IMR-90 (cell line): ENCODE measurements at regions not wholly inside any gene's neighbourhood (a gene's known extent, or its start where the extent isn't known, plus 50 kb on each side); places are given as distances from the start of the nearest gene placed in this dataset.

Source experiments
- ATAC-seq: fragments of 200-7000 bp; cut with Tn5 transposase; 2 replicates; pipeline ENCODE4 v1.9.1; 2020; ENCODE audit warnings: low read depth, mild to moderate bottlenecking, moderate library complexity
- BruUV-seq: library from RNA; stranded (reverse); fragments of 400-500 nt; replicated peaks from 2 replicates; lab custom pipeline; 2021; lab: Mats Ljungman, UMichigan
- CTCF ChIA-PET: fragments of 300-600 bp; formaldehyde crosslinking; extraction: SDS; loops from one replicate; lab custom pipeline; 2021; ENCODE audit warnings: antibody characterized with exemption; lab: Yijun Ruan, JAX
- POLR2A ChIA-PET: fragments of 300-600 bp; sonication (Branson Sonifier 250); formaldehyde crosslinking; loops from one replicate; lab custom pipeline; 2022; ENCODE audit warnings: antibody characterized with exemption; ENCODE audit not compliant: unreplicated experiment; lab: Charles Lee
- DNase-seq: peaks from one replicate; pipeline ENCODE4 v3.0.0; 2013
- H2AFZ ChIP-seq: replicated peaks from 2 replicates; pipeline ENCODE3; 2013; ENCODE audit warnings: low read length, mild to moderate bottlenecking; ENCODE audit not compliant: poor library complexity
- H2AK5ac ChIP-seq: 2 replicates; pipeline ENCODE4 v1.6.1; 2013; ENCODE audit warnings: low read depth, low read length, inconsistent platforms
- H2AK9ac ChIP-seq: replicated peaks from 2 replicates; pipeline ENCODE3; 2013; ENCODE audit warnings: mild to moderate bottlenecking, low read depth, low read length, moderate library complexity; ENCODE audit not compliant: poor library complexity
- H2BK120ac ChIP-seq: 2 replicates; pipeline ENCODE4 v1.6.1; 2013; ENCODE audit warnings: low read depth, low read length, inconsistent platforms
- H2BK15ac ChIP-seq: 3 replicates; pipeline ENCODE4 v1.6.1; 2013; ENCODE audit warnings: low read depth, low read length, inconsistent platforms
- H2BK20ac ChIP-seq: 2 replicates; pipeline ENCODE4 v1.6.1; 2013; ENCODE audit warnings: low read depth, mild to moderate bottlenecking, inconsistent platforms, low read length, moderate library complexity
- H2BK5ac ChIP-seq: 2 replicates; pipeline ENCODE4 v1.6.1; 2013; ENCODE audit warnings: mild to moderate bottlenecking, low read depth, low read length, inconsistent platforms; ENCODE audit not compliant: poor library complexity, severe bottlenecking
- H3K14ac ChIP-seq: replicated peaks from 2 replicates; pipeline ENCODE4 v1.6.1; 2013; ENCODE audit warnings: low read depth, low read length, inconsistent platforms
- H3K18ac ChIP-seq: 2 replicates; pipeline ENCODE4 v1.6.1; 2013; ENCODE audit warnings: low read depth, low read length, control low read depth
- H3K23ac ChIP-seq: 2 replicates; pipeline ENCODE4 v1.6.1; 2013; ENCODE audit warnings: low read depth, low read length, inconsistent platforms
- H3K27ac ChIP-seq: 2 replicates; pipeline ENCODE4 v1.5.1; 2013; ENCODE audit warnings: mild to moderate bottlenecking, control low read depth, low read length; ENCODE audit not compliant: insufficient read depth
- H3K27me3 ChIP-seq: 2 replicates; pipeline ENCODE4 v1.6.1; 2013; ENCODE audit warnings: low read length; ENCODE audit not compliant: control insufficient read depth, insufficient read depth
- H3K36me3 ChIP-seq: 2 replicates; pipeline ENCODE4 v1.6.1; 2013; ENCODE audit warnings: low read length, mixed read lengths; ENCODE audit not compliant: control insufficient read depth, insufficient read depth
- H3K4ac ChIP-seq: 2 replicates; pipeline ENCODE4 v1.6.1; 2013; ENCODE audit warnings: low read depth, low read length, inconsistent platforms
- H3K4me1 ChIP-seq: 2 replicates; pipeline ENCODE4 v1.6.1; 2013; ENCODE audit warnings: low read length, mixed read lengths; ENCODE audit not compliant: control insufficient read depth, insufficient read depth
- H3K4me2 ChIP-seq: 2 replicates; pipeline ENCODE4 v1.6.1; 2013; ENCODE audit warnings: low read depth, mild to moderate bottlenecking, control low read depth, low read length, moderate library complexity
- H3K4me3 ChIP-seq: 2 replicates; pipeline ENCODE4 v1.5.1; 2013; ENCODE audit warnings: low read depth, mild to moderate bottlenecking, control low read depth, low read length, moderate library complexity; ENCODE audit not compliant: insufficient read depth
- H3K56ac ChIP-seq: 2 replicates; pipeline ENCODE4 v1.6.1; 2013; ENCODE audit warnings: low read length, inconsistent platforms; ENCODE audit not compliant: insufficient read depth; ENCODE audit errors: extremely low read depth
- H3K79me1 ChIP-seq, 2 experiments: 2 replicates each; pipeline ENCODE4 v1.6.1; 2013; ENCODE audit warnings: low read length in 2 of 2, inconsistent platforms in 1 of 2, low read depth in 1 of 2
- H3K9ac ChIP-seq: 2 replicates; pipeline ENCODE4 v1.6.1; 2013; ENCODE audit warnings: low read depth, low read length, control low read depth
- H3K9me1 ChIP-seq: 2 replicates; pipeline ENCODE4 v1.6.1; 2013; ENCODE audit warnings: low read length, inconsistent platforms; ENCODE audit not compliant: insufficient read depth
- H3K9me3 ChIP-seq: 2 replicates; pipeline ENCODE4 v1.6.1; 2013; ENCODE audit warnings: low read length; ENCODE audit not compliant: control insufficient read depth, insufficient read depth
- H4K20me1 ChIP-seq: 2 replicates; pipeline ENCODE4 v1.6.1; 2013; ENCODE audit warnings: low read length, inconsistent platforms; ENCODE audit not compliant: insufficient read depth
- H4K5ac ChIP-seq: 2 replicates; pipeline ENCODE4 v1.6.1; 2013; ENCODE audit warnings: mild to moderate bottlenecking, low read depth, low read length, control low read depth
- H4K8ac ChIP-seq, 2 experiments: 2 replicates each; pipeline ENCODE4 v1.6.1; 2013; ENCODE audit warnings: low read depth in 2 of 2, low read length in 2 of 2, control low read depth in 1 of 2, inconsistent platforms in 1 of 2
- H4K91ac ChIP-seq: 2 replicates; pipeline ENCODE4 v1.6.1; 2013; ENCODE audit warnings: low read depth, low read length, inconsistent platforms; ENCODE audit not compliant: insufficient read depth
- BHLHE40 ChIP-seq: fragments of 150-350 bp; IDR thresholded peaks from 2 replicates; pipeline ENCODE4 v1.6.1; 2016; ENCODE audit warnings: mild to moderate bottlenecking, low read depth, low read length
- CEBPB ChIP-seq: IDR thresholded peaks from 2 replicates; pipeline ENCODE4 v1.6.1; 2012; ENCODE audit warnings: low read depth, low read length, improper control_type of control experiment
- CHD1 ChIP-seq: IDR thresholded peaks from 2 replicates; pipeline ENCODE4 v1.6.1; 2012; ENCODE audit warnings: low read depth, low read length, improper control_type of control experiment
- CTCF ChIP-seq: conservative IDR thresholded peaks from 2 replicates; pipeline ENCODE4 v1.5.1; 2012; ENCODE audit warnings: mild to moderate bottlenecking, low read depth, low read length, improper control_type of control experiment
- ELK1 ChIP-seq: fragments of 150-350 bp; IDR thresholded peaks from 2 replicates; pipeline ENCODE4 v1.6.1; 2016; ENCODE audit warnings: low read depth, mild to moderate bottlenecking, low read length, moderate library complexity, borderline replicate concordance
- FOS ChIP-seq: fragments of 150-350 bp; IDR thresholded peaks from 2 replicates; pipeline ENCODE4 v1.6.1; 2016; ENCODE audit warnings: low read depth, low read length
- MAFK ChIP-seq: IDR thresholded peaks from 2 replicates; pipeline ENCODE4 v1.6.1; 2012; ENCODE audit warnings: low read depth, low read length, improper control_type of control experiment
- MAZ ChIP-seq: IDR thresholded peaks from 2 replicates; pipeline ENCODE4 v1.6.1; 2012; ENCODE audit warnings: low read depth, mild to moderate bottlenecking, low read length, improper control_type of control experiment, moderate library complexity, borderline replicate concordance
- MXI1 ChIP-seq: IDR thresholded peaks from 2 replicates; pipeline ENCODE4 v1.6.1; 2012; ENCODE audit warnings: low read depth, mild to moderate bottlenecking, low read length, moderate library complexity, borderline replicate concordance
- NFE2L2 ChIP-seq: fragments of 150-350 bp; IDR thresholded peaks from 2 replicates; pipeline ENCODE4 v1.6.1; 2016; ENCODE audit warnings: low read depth, mild to moderate bottlenecking, low read length
- POLR2A ChIP-seq: IDR thresholded peaks from 2 replicates; pipeline ENCODE4 v1.6.1; 2012; ENCODE audit warnings: mild to moderate bottlenecking, low read depth, low read length
- RAD21 ChIP-seq: IDR thresholded peaks from 2 replicates; pipeline ENCODE4 v1.6.1; 2012; ENCODE audit warnings: low read length, improper control_type of control experiment
- RCOR1 ChIP-seq: IDR thresholded peaks from 2 replicates; pipeline ENCODE4 v1.6.1; 2012; ENCODE audit warnings: mild to moderate bottlenecking, low read length, improper control_type of control experiment; ENCODE audit not compliant: insufficient replicate concordance
- RFX5 ChIP-seq: IDR thresholded peaks from 2 replicates; pipeline ENCODE4 v1.8.0; 2012; ENCODE audit warnings: low read depth, mild to moderate bottlenecking, low read length, moderate library complexity
- SMC3 ChIP-seq: fragments of 150-350 bp; IDR thresholded peaks from 2 replicates; pipeline ENCODE4 v1.6.1; 2016; ENCODE audit warnings: low read depth, mild to moderate bottlenecking, antibody characterized with exemption, low read length, moderate library complexity
- USF2 ChIP-seq: fragments of 150-350 bp; IDR thresholded peaks from 2 replicates; pipeline ENCODE4 v1.6.1; 2017; ENCODE audit warnings: mild to moderate bottlenecking, antibody characterized with exemption, low read length, low read depth
- WGBS, 2 experiments: methylation state at CpG; one replicate each; pipeline versions ENCODE4 v1.1.5 to v1.1.7; 2013; ENCODE audit warnings: missing lambda C conversion rate in 2 of 2; ENCODE audit not compliant: insufficient read length in 1 of 2; ENCODE audit errors: extremely low coverage in 2 of 2; 5-methylcytosine and 5-hydroxymethylcytosine counted together
- dilution Hi-C: fragments of 300-500 bp; cut with HindIII; formaldehyde crosslinking; loops from one replicate; pipeline ENCODE4 v1.14.3; 2018; ENCODE audit warnings: low sequenced_read_pairs; ENCODE audit not compliant: unreplicated experiment
- in situ Hi-C: fragments of 300-500 bp; cut with MboI; formaldehyde crosslinking; loops from 3 replicates; pipeline ENCODE4 v1.14.3; 2019; ENCODE audit warnings: low sequenced_read_pairs, inconsistent platforms, mixed read lengths
- intact Hi-C: fragments of 100-400 bp; cut with micrococcal nuclease; formaldehyde crosslinking; loops from 2 replicates; pipeline ENCODE4 v1.10.0; 2022

- H4K20me1 ChIP-seq = no peaks in the 10 kb centered on the region
- no peaks in the 10 kb centered on the region for H3K9me1 ChIP-seq
- H2AK5ac ChIP-seq = no peak overlapping the region
- dilution Hi-C loops (no loop called here), intact Hi-C loops (no loop called here), in situ Hi-C loops (no loop called here)
- H4K5ac ChIP-seq = no peak overlapping the region
- no peak overlapping the region for H3K56ac ChIP-seq
- H2BK15ac ChIP-seq = no peak overlapping the region
- POLR2A ChIA-PET = no interaction called here
- H2AFZ ChIP-seq = no peak overlapping the region
- no peak overlapping the region for H2BK20ac ChIP-seq
- no peak overlapping the region for H3K27ac ChIP-seq
- no peak overlapping the region for H3K18ac ChIP-seq
- H3K9me3 ChIP-seq = no peaks in the 10 kb centered on the region
- no peak overlapping the region for H4K8ac ChIP-seq
- no peak for TF ChIP-seq RAD21
- no peak for TF ChIP-seq SMC3
- TF ChIP-seq NFE2L2 = no peak
- TF ChIP-seq BHLHE40 = no peak
- TF ChIP-seq MAFK = no peak
- no peak for TF ChIP-seq USF2
- TF ChIP-seq RFX5 = no peak
- TF ChIP-seq MXI1 = no peak
- no peak for TF ChIP-seq CTCF
- no peak for TF ChIP-seq POLR2A
- no peak for TF ChIP-seq ELK1
- TF ChIP-seq RCOR1 = no peak
- no peak for TF ChIP-seq CHD1
- TF ChIP-seq CEBPB = no peak
- TF ChIP-seq FOS = no peak
- TF ChIP-seq MAZ = no peak
- no peak overlapping the region for H3K23ac ChIP-seq
- H3K36me3 ChIP-seq = no peaks in the 10 kb centered on the region
- no peak overlapping the region for H3K4me3 ChIP-seq
- H3K14ac ChIP-seq = no peak overlapping the region
- CTCF ChIA-PET = no interaction called here
- H3K4me1 ChIP-seq = no peaks in the 10 kb centered on the region
- BruUV-seq = no TSS peak
- no peak overlapping the region for H3K9ac ChIP-seq
- WGBS, 2 experiments = no CpG with 5 or more reads among the region's 3 CpGs
- no peak overlapping the region for H2AK9ac ChIP-seq
- H3K79me1 ChIP-seq = no peaks in the 10 kb centered on the region
- no peak for DNase-seq
- no peak overlapping the region for H3K4ac ChIP-seq
- H3K4me2 ChIP-seq = no peak overlapping the region
- H2BK120ac ChIP-seq = no peak overlapping the region
- no peak overlapping the region for H2BK5ac ChIP-seq
- no peaks in the 10 kb centered on the region for H3K27me3 ChIP-seq
- H4K91ac ChIP-seq = no peak overlapping the region
- ATAC-seq = no peak
Measured at GRCh38 chr11:13857828-13858227, 104.7 kb upstream of the SPON1 start.
